GM23338 (cell line): ENCODE measurements at regions not wholly inside any gene's neighbourhood (a gene's known extent, or its start where the extent isn't known, plus 50 kb on each side); places are given as distances from the start of the nearest gene placed in this dataset.

Experiments used
- ATAC-seq: fragments of 200-7000 bp; cut with Tn5 transposase; 3 replicates; pipeline ENCODE4 v1.9.1; 2020
- DNase-seq: peaks from one replicate; pipeline ENCODE4 v3.0.0-alpha.2; 2015; ENCODE audit warnings: low spot score
- H2AFZ ChIP-seq: fragments of 200-600 bp; sonication (generic); 2 replicates; pipeline ENCODE4 v1.8.0; 2016; ENCODE audit warnings: antibody characterized with exemption, mild to moderate bottlenecking, moderate library complexity
- H3F3A ChIP-seq: fragments of 200-600 bp; sonication (generic); replicated peaks from 2 replicates; pipeline ENCODE4 v1.8.0; 2017; ENCODE audit warnings: antibody characterized with exemption, mixed run types, low read depth
- H3K27ac ChIP-seq: fragments of 200-600 bp; sonication (generic); 2 replicates; pipeline ENCODE4 v1.6.1; 2016; ENCODE audit warnings: low read depth
- H3K27me3 ChIP-seq: fragments of 200-600 bp; sonication (generic); 2 replicates; pipeline ENCODE4 v1.8.0; 2016; ENCODE audit warnings: mild to moderate bottlenecking, mixed run types, moderate library complexity; ENCODE audit not compliant: insufficient read depth
- H3K36me3 ChIP-seq: fragments of 200-600 bp; sonication (generic); 2 replicates; pipeline ENCODE4 v1.8.0; 2016; ENCODE audit warnings: mild to moderate bottlenecking; ENCODE audit not compliant: insufficient read depth
- H3K4me1 ChIP-seq: fragments of 200-600 bp; sonication (generic); 2 replicates; pipeline ENCODE4 v1.8.0; 2016; ENCODE audit warnings: mild to moderate bottlenecking, moderate library complexity; ENCODE audit not compliant: insufficient read depth
- H3K4me2 ChIP-seq: fragments of 200-600 bp; sonication (generic); 2 replicates; pipeline ENCODE4 v1.7.1; 2017; ENCODE audit warnings: mixed run types
- H3K4me3 ChIP-seq: fragments of 200-600 bp; sonication (generic); 2 replicates; pipeline ENCODE4 v1.6.1; 2016; ENCODE audit warnings: mixed run types
- H3K79me2 ChIP-seq: fragments of 200-600 bp; sonication (generic); replicated peaks from 2 replicates; pipeline ENCODE4 v1.8.0; 2017; ENCODE audit warnings: mild to moderate bottlenecking; ENCODE audit not compliant: insufficient read depth
- H3K9me2 ChIP-seq: fragments of 200-600 bp; sonication (generic); 2 replicates; pipeline ENCODE4 v1.8.0; 2017; ENCODE audit not compliant: insufficient read depth
- H4K20me1 ChIP-seq: fragments of 200-600 bp; sonication (generic); replicated peaks from 2 replicates; pipeline ENCODE4 v1.8.0; 2017; ENCODE audit warnings: mild to moderate bottlenecking; ENCODE audit not compliant: insufficient read depth
- H3K27ac Mint-ChIP-seq: 2 replicates; pipeline ENCODE4 v1.8.0; 2020; ENCODE audit warnings: inconsistent platforms, mild to moderate bottlenecking, moderate library complexity, mixed read lengths
- H3K27me3 Mint-ChIP-seq: 3 replicates; pipeline ENCODE4 v1.8.0; 2022; ENCODE audit warnings: low read depth, mild to moderate bottlenecking, moderate library complexity, mixed read lengths, inconsistent platforms; ENCODE audit not compliant: insufficient read depth, poor library complexity
- H3K36me3 Mint-ChIP-seq: 3 replicates; pipeline ENCODE4 v1.8.0; 2021; ENCODE audit warnings: low read depth, mild to moderate bottlenecking, inconsistent platforms, moderate library complexity, mixed read lengths
- H3K4me1 Mint-ChIP-seq: 3 replicates; pipeline ENCODE4 v1.8.0; 2020; ENCODE audit warnings: mild to moderate bottlenecking, inconsistent platforms, mixed read lengths
- H3K4me3 Mint-ChIP-seq: 3 replicates; pipeline ENCODE4 v1.8.0; 2021; ENCODE audit warnings: moderate library complexity, mild to moderate bottlenecking, inconsistent platforms, mixed read lengths
- H3K9me3 Mint-ChIP-seq: 3 replicates; pipeline ENCODE4 v1.8.0; 2020; ENCODE audit warnings: moderate library complexity, mild to moderate bottlenecking, inconsistent platforms, mixed read lengths
- CREB1 ChIP-seq: fragments of 250-450 bp; sonication (Bioruptor Pico); IDR thresholded peaks from 2 replicates; pipeline ENCODE4 v1.5.0; 2020; ENCODE audit warnings: low read depth, mild to moderate bottlenecking, moderate library complexity
- ETS1 ChIP-seq: IDR thresholded peaks from 2 replicates; pipeline ENCODE4 v1.6.1; 2016; ENCODE audit warnings: antibody characterized with exemption
- EZH2 ChIP-seq: fragments of 200-600 bp; sonication (generic); IDR thresholded peaks from one replicate; pipeline ENCODE4 v1.8.0; 2017; ENCODE audit warnings: antibody characterized with exemption, mild to moderate bottlenecking, low read depth; ENCODE audit not compliant: unreplicated experiment
- EZH2phosphoT487 ChIP-seq: fragments of 200-600 bp; sonication (generic); IDR thresholded peaks from one replicate; pipeline ENCODE4 v1.8.1; 2018; ENCODE audit warnings: antibody characterized with exemption; ENCODE audit not compliant: unreplicated experiment
- JUNB ChIP-seq: IDR thresholded peaks from one replicate; pipeline ENCODE4 v1.6.1; 2016; ENCODE audit warnings: antibody characterized with exemption; ENCODE audit not compliant: unreplicated experiment
- NANOG ChIP-seq: IDR thresholded peaks from 2 replicates; pipeline ENCODE4 v1.6.1; 2016; ENCODE audit warnings: antibody characterized with exemption, borderline replicate concordance
- POLR2AphosphoS5 ChIP-seq: IDR thresholded peaks from 2 replicates; pipeline ENCODE4 v1.6.1; 2016; ENCODE audit warnings: antibody characterized with exemption, low read depth
- STAT1 ChIP-seq: IDR thresholded peaks from one replicate; pipeline ENCODE4 v1.6.1; 2016; ENCODE audit warnings: antibody characterized with exemption; ENCODE audit not compliant: unreplicated experiment
- ZNF114 ChIP-seq: fragments of 250-450 bp; sonication (Bioruptor Pico); IDR thresholded peaks from 2 replicates; pipeline ENCODE4 v1.5.0; 2020; ENCODE audit warnings: mild to moderate bottlenecking, moderate library complexity
- ZNF331 ChIP-seq: fragments of 250-450 bp; sonication (Bioruptor Pico); IDR thresholded peaks from 2 replicates; pipeline ENCODE4 v1.5.0; 2020; ENCODE audit warnings: low read depth, mild to moderate bottlenecking, moderate library complexity
- TF ChIP-seq, protein P1 (sequence below): fragments of 250-450 bp; sonication (Bioruptor Pico); IDR thresholded peaks from 2 replicates; pipeline ENCODE4 v1.5.0; 2020; ENCODE audit warnings: mild to moderate bottlenecking, moderate library complexity
- TF ChIP-seq, protein P2 (sequence below): IDR thresholded peaks from one replicate; pipeline ENCODE4 v1.6.1; 2018; ENCODE audit warnings: antibody characterized with exemption; ENCODE audit not compliant: unreplicated experiment
- TF ChIP-seq, protein P3 (sequence below), 2 experiments: fragments of 200-600 bp in 1 of 2; sonication (generic) in 1 of 2; conservative IDR thresholded peaks; 2 replicates each; pipeline versions ENCODE4 v1.5.1 to v1.6.1; 2016 to 2017; ENCODE audit warnings: antibody characterized with exemption in 2 of 2, low read depth in 2 of 2, mild to moderate bottlenecking in 2 of 2, moderate library complexity in 1 of 2

- Histone ChIP-seq H3K9me2 (peaks cover 12% of the 10 kb centered on the region), H2AFZ (no peak overlapping the region), H3K4me2 (no peak overlapping the region), H3K4me1 (no peaks in the 10 kb centered on the region), H3K79me2 (no peaks in the 10 kb centered on the region), H3F3A (no peaks in the 10 kb centered on the region), H3K4me3 (no peak overlapping the region), H3K27me3 (no peaks in the 10 kb centered on the region), H4K20me1 (no peaks in the 10 kb centered on the region), H3K27ac (no peak overlapping the region), H3K36me3 (no peaks in the 10 kb centered on the region)
- Mint-ChIP-seq H3K4me3 (no peak overlapping the region), H3K27ac (no peak overlapping the region), H3K9me3 (no peaks in the 10 kb centered on the region; the same call in 2 of the 3 replicates), H3K36me3 (no peaks in the 10 kb centered on the region), H3K4me1 (no peaks in the 10 kb centered on the region), H3K27me3 (no peaks in the 10 kb centered on the region)
- TF ChIP-seq, protein P1, sequence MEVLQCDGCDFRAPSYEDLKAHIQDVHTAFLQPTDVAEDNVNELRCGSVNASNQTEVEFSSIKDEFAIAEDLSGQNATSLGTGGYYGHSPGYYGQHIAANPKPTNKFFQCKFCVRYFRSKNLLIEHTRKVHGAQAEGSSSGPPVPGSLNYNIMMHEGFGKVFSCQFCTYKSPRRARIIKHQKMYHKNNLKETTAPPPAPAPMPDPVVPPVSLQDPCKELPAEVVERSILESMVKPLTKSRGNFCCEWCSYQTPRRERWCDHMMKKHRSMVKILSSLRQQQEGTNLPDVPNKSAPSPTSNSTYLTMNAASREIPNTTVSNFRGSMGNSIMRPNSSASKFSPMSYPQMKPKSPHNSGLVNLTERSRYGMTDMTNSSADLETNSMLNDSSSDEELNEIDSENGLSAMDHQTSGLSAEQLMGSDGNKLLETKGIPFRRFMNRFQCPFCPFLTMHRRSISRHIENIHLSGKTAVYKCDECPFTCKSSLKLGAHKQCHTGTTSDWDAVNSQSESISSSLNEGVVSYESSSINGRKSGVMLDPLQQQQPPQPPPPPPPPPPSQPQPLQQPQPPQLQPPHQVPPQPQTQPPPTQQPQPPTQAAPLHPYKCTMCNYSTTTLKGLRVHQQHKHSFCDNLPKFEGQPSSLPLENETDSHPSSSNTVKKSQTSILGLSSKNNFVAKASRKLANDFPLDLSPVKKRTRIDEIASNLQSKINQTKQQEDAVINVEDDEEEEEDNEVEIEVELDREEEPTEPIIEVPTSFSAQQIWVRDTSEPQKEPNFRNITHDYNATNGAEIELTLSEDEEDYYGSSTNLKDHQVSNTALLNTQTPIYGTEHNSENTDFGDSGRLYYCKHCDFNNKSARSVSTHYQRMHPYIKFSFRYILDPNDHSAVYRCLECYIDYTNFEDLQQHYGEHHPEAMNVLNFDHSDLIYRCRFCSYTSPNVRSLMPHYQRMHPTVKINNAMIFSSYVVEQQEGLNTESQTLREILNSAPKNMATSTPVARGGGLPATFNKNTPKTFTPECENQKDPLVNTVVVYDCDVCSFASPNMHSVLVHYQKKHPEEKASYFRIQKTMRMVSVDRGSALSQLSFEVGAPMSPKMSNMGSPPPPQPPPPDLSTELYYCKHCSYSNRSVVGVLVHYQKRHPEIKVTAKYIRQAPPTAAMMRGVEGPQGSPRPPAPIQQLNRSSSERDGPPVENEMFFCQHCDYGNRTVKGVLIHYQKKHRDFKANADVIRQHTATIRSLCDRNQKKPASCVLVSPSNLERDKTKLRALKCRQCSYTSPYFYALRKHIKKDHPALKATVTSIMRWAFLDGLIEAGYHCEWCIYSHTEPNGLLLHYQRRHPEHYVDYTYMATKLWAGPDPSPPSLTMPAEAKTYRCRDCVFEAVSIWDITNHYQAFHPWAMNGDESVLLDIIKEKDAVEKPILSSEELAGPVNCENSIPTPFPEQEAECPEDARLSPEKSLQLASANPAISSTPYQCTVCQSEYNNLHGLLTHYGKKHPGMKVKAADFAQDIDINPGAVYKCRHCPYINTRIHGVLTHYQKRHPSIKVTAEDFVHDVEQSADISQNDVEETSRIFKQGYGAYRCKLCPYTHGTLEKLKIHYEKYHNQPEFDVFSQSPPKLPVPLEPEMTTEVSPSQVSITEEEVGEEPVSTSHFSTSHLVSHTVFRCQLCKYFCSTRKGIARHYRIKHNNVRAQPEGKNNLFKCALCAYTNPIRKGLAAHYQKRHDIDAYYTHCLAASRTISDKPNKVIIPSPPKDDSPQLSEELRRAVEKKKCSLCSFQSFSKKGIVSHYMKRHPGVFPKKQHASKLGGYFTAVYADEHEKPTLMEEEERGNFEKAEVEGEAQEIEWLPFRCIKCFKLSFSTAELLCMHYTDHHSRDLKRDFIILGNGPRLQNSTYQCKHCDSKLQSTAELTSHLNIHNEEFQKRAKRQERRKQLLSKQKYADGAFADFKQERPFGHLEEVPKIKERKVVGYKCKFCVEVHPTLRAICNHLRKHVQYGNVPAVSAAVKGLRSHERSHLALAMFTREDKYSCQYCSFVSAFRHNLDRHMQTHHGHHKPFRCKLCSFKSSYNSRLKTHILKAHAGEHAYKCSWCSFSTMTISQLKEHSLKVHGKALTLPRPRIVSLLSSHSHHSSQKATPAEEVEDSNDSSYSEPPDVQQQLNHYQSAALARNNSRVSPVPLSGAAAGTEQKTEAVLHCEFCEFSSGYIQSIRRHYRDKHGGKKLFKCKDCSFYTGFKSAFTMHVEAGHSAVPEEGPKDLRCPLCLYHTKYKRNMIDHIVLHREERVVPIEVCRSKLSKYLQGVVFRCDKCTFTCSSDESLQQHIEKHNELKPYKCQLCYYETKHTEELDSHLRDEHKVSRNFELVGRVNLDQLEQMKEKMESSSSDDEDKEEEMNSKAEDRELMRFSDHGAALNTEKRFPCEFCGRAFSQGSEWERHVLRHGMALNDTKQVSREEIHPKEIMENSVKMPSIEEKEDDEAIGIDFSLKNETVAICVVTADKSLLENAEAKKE (CRISPR knock-in tag), result no peak
- TF ChIP-seq ETS1 (no peak), CREB1 (CRISPR knock-in tag) (no peak), STAT1 (no peak), ZNF331 (CRISPR knock-in tag) (no peak), NANOG (no peak), ZNF114 (no peak), EZH2phosphoT487 (no peak), POLR2AphosphoS5 (no peak), EZH2 (no peak), JUNB (no peak)
- TF ChIP-seq, protein P2, sequence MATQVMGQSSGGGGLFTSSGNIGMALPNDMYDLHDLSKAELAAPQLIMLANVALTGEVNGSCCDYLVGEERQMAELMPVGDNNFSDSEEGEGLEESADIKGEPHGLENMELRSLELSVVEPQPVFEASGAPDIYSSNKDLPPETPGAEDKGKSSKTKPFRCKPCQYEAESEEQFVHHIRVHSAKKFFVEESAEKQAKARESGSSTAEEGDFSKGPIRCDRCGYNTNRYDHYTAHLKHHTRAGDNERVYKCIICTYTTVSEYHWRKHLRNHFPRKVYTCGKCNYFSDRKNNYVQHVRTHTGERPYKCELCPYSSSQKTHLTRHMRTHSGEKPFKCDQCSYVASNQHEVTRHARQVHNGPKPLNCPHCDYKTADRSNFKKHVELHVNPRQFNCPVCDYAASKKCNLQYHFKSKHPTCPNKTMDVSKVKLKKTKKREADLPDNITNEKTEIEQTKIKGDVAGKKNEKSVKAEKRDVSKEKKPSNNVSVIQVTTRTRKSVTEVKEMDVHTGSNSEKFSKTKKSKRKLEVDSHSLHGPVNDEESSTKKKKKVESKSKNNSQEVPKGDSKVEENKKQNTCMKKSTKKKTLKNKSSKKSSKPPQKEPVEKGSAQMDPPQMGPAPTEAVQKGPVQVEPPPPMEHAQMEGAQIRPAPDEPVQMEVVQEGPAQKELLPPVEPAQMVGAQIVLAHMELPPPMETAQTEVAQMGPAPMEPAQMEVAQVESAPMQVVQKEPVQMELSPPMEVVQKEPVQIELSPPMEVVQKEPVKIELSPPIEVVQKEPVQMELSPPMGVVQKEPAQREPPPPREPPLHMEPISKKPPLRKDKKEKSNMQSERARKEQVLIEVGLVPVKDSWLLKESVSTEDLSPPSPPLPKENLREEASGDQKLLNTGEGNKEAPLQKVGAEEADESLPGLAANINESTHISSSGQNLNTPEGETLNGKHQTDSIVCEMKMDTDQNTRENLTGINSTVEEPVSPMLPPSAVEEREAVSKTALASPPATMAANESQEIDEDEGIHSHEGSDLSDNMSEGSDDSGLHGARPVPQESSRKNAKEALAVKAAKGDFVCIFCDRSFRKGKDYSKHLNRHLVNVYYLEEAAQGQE, result no peak
- TF ChIP-seq, protein P3, sequence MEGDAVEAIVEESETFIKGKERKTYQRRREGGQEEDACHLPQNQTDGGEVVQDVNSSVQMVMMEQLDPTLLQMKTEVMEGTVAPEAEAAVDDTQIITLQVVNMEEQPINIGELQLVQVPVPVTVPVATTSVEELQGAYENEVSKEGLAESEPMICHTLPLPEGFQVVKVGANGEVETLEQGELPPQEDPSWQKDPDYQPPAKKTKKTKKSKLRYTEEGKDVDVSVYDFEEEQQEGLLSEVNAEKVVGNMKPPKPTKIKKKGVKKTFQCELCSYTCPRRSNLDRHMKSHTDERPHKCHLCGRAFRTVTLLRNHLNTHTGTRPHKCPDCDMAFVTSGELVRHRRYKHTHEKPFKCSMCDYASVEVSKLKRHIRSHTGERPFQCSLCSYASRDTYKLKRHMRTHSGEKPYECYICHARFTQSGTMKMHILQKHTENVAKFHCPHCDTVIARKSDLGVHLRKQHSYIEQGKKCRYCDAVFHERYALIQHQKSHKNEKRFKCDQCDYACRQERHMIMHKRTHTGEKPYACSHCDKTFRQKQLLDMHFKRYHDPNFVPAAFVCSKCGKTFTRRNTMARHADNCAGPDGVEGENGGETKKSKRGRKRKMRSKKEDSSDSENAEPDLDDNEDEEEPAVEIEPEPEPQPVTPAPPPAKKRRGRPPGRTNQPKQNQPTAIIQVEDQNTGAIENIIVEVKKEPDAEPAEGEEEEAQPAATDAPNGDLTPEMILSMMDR (conservative IDR thresholded peaks at IDR 0.05; ENCODE audit: low read depth in 2 of 2), result no peak
- no peak for DNase-seq
- ATAC-seq, result no peak
Measured at GRCh38 chr16:64541621-64542020, 580.2 kb downstream of the CDH11 start.
